ENCODE measurements at regions not wholly inside any gene's neighbourhood (a gene's known extent, or its start where the extent isn't known, plus 50 kb on each side); places are given as distances from the start of the nearest gene placed in this dataset.

DNA sequence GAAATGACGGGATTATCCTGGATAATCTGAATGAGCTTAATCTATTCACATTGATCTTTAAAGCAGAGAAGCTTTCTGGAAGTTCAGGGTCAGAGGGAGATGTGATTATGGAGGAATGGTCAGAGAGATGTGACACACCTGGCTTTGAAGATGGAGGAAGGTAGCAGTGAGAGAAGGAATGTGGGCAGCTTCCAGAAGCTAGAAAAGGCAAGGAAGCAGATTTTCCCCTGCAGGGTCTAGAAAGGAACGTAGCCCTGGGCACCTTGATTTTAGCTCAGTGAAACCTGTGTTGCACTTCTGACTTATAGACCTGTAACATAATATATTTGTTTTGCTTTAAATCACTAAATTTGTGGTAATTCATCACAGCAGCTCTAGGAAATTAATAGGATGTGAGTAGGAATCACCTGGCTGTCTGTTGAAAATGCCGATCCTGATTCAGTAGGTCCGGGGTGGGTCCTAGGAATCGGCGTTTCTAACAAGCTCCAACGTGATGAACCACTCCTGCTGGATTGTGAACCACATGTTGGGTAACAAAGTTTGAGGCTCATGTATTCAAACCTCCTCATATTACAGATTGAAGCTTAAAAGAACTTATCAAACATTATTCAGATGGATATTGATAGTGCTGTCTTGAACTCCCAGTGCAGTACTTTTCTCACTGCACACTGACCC, 157.0 kb downstream of the GJA1 start:
- Mint-ChIP-seq H3K36me3 (no peaks in the 10 kb centered on the region), H3K27me3 (ENCODE audit: insufficient read depth, low read depth) (no peaks in the 10 kb centered on the region), H3K27ac (peak overlapping the region; percentile 89), H3K4me3 (no peak overlapping the region), H3K4me1 (peaks cover 26% of the 10 kb centered on the region), H3K9me3 (peaks cover 5% of the 10 kb centered on the region)
- Histone ChIP-seq H3F3A (ENCODE audit: low read depth) (no peaks in the 10 kb centered on the region), H3K9me3 (ENCODE audit: low read depth) (no peaks in the 10 kb centered on the region), H3K36me3 (no peaks in the 10 kb centered on the region), H3K4me3 (no peak overlapping the region), H3K4me2 (no peak overlapping the region), H4K20me1 (ENCODE audit: low read depth) (no peaks in the 10 kb centered on the region), H3K9ac (no peak overlapping the region), H3K4me1 (no peaks in the 10 kb centered on the region), H3K27ac (no peak overlapping the region), H3K79me2 (ENCODE audit: low read depth) (no peaks in the 10 kb centered on the region), H2AFZ (replicated peaks) (no peak overlapping the region), H3K27me3 (no peaks in the 10 kb centered on the region)
- no peak for DNase-seq (ENCODE audit: low spot score)
- no peak for TF ChIP-seq EZH2phosphoT487 (IDR thresholded peaks at IDR 0.05)
- TF ChIP-seq EZH2 (IDR thresholded peaks at IDR 0.05) = no peak
- TF ChIP-seq, protein P1, sequence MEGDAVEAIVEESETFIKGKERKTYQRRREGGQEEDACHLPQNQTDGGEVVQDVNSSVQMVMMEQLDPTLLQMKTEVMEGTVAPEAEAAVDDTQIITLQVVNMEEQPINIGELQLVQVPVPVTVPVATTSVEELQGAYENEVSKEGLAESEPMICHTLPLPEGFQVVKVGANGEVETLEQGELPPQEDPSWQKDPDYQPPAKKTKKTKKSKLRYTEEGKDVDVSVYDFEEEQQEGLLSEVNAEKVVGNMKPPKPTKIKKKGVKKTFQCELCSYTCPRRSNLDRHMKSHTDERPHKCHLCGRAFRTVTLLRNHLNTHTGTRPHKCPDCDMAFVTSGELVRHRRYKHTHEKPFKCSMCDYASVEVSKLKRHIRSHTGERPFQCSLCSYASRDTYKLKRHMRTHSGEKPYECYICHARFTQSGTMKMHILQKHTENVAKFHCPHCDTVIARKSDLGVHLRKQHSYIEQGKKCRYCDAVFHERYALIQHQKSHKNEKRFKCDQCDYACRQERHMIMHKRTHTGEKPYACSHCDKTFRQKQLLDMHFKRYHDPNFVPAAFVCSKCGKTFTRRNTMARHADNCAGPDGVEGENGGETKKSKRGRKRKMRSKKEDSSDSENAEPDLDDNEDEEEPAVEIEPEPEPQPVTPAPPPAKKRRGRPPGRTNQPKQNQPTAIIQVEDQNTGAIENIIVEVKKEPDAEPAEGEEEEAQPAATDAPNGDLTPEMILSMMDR (IDR thresholded peaks at IDR 0.05) = no peak

DNA sequence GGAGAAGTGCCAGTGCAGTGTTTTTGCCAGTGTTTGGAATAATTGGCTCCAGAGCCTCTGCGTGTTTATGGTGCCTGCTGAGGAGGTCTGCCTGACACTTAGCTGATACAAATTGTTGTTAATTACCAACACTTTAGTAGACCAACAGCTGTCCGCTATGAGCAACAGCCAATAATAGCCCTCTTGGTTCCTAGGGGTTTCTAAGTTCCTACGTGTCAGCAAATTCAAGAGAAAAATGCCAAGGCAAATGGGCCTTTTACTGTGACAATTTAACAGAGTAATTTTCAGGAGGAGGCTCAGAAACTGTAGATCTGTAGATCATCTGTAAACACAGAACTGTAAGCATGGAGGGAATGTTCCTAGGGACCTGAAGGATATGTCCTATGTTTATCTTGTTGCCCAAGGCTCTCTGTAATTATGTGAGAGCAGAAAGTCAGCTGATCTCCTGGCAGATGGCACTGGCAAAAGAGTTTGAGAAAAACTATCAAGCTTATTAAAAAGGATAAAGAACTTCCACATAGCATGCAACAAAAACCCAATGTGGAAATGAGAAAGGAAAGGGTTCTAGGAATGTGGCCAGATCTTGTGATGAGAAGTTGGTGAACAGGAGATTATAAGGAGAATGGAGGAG, 157.7 kb downstream of the GJA1 start:
- Mint-ChIP-seq H3K36me3 (no peaks in the 10 kb centered on the region), H3K27ac (peak overlapping the region; percentile 6)
- DNase-seq (ENCODE audit: low spot score) = no peak

DNA sequence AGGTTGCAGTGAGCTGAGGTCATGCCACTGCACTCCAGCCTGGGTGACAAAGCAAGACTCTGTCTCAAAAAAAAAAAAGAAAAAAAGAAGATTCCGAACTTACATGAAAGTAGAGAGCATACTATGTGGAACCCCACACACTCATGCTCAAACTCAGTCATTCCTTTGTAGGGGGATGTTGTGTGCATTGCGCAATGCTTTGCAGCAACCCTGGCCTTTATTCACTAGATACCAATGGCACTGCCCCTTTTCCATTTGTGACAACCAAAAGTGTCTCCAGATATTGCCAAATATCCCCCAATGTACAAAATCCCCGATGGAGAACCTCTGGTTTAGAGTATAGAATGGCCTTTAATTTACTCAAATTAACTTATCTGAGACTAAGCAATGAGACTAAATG, 158.6 kb downstream of the GJA1 start:
- Histone ChIP-seq H4K20me1 (ENCODE audit: low read depth) (no peaks in the 10 kb centered on the region), H3K27me3 (no peaks in the 10 kb centered on the region), H3K9me3 (ENCODE audit: low read depth) (no peaks in the 10 kb centered on the region), H3K4me2 (no peak overlapping the region), H3K36me3 (no peaks in the 10 kb centered on the region), H3K27ac (no peak overlapping the region), H3F3A (ENCODE audit: low read depth) (no peaks in the 10 kb centered on the region), H3K4me3 (no peak overlapping the region), H3K4me1 (no peaks in the 10 kb centered on the region), H3K79me2 (ENCODE audit: low read depth) (no peaks in the 10 kb centered on the region), H2AFZ (replicated peaks) (no peak overlapping the region), H3K9ac (no peak overlapping the region)
- TF ChIP-seq EZH2 (IDR thresholded peaks at IDR 0.05) (no peak), EZH2phosphoT487 (IDR thresholded peaks at IDR 0.05) (no peak)
- TF ChIP-seq, protein P1 (IDR thresholded peaks at IDR 0.05) = no peak
- H3K4me1 Mint-ChIP-seq = peaks cover 26% of the 10 kb centered on the region
- no peak overlapping the region for H3K4me3 Mint-ChIP-seq
- H3K36me3 Mint-ChIP-seq = no peaks in the 10 kb centered on the region
- H3K9me3 Mint-ChIP-seq = peaks cover 5% of the 10 kb centered on the region
- H3K27me3 Mint-ChIP-seq (ENCODE audit: insufficient read depth, low read depth) = no peaks in the 10 kb centered on the region
- DNase-seq (ENCODE audit: low spot score) = no peak
- no peak overlapping the region for H3K27ac Mint-ChIP-seq

More for the DNA sequence above, 157.7 kb downstream of the GJA1 start:
- H3K79me2 ChIP-seq (ENCODE audit: low read depth) = no peaks in the 10 kb centered on the region
- H3K4me3 ChIP-seq = no peak overlapping the region
- Mint-ChIP-seq H3K27me3 (ENCODE audit: insufficient read depth, low read depth) (no peaks in the 10 kb centered on the region), H3K9me3 (peaks cover 5% of the 10 kb centered on the region), H3K4me1 (peaks cover 26% of the 10 kb centered on the region), H3K4me3 (no peak overlapping the region)
- H4K20me1 ChIP-seq (ENCODE audit: low read depth) = no peaks in the 10 kb centered on the region
- no peaks in the 10 kb centered on the region for H3K36me3 ChIP-seq
- H3K27me3 ChIP-seq = no peaks in the 10 kb centered on the region
- H3K4me2 ChIP-seq = no peak overlapping the region
- H3K27ac ChIP-seq = no peak overlapping the region
- no peaks in the 10 kb centered on the region for H3F3A ChIP-seq (ENCODE audit: low read depth)
- no peaks in the 10 kb centered on the region for H3K4me1 ChIP-seq
- H3K9me3 ChIP-seq (ENCODE audit: low read depth) = no peaks in the 10 kb centered on the region
- TF ChIP-seq, protein P1 (IDR thresholded peaks at IDR 0.05) = no peak
- no peak for TF ChIP-seq EZH2phosphoT487 (IDR thresholded peaks at IDR 0.05)
- no peak for TF ChIP-seq EZH2 (IDR thresholded peaks at IDR 0.05)
- H2AFZ ChIP-seq (replicated peaks) = peak overlapping the region; percentile 28
- no peak overlapping the region for H3K9ac ChIP-seq

Measured in neural progenitor cell (in vitro differentiated cells).